ENCODE measurements at regions not wholly inside any gene's neighbourhood (a gene's known extent, or its start where the extent isn't known, plus 50 kb on each side); places are given as distances from the start of the nearest gene placed in this dataset.

- Histone ChIP-seq H3K4me3 (no peak overlapping the region), H3K27ac (no peak overlapping the region), H3K36me3 (replicated peaks in 1 of 2) (no peaks in the 10 kb centered on the region), H3K27me3 (no peaks in the 10 kb centered on the region), H3K9me3 (replicated peaks in 1 of 3) (no peaks in the 10 kb centered on the region), H3K4me1 (replicated peaks in 1 of 2) (no peaks in the 10 kb centered on the region)
- DNase-seq = no peak
- 55 to 63% (median 57%) methylated on average over 13 of the region's 13 CpGs for WGBS, 4 donors
- intact Hi-C loops (cut with DNase I) = no loop called here
- TF ChIP-seq POLR2A (IDR thresholded peaks at IDR 0.05) (no peak), CTCF (IDR thresholded peaks at IDR 0.05) (no peak)
Measured at GRCh38 chr12:128091101-128091720, 175.8 kb upstream of the TMEM132C start.

GRCh38 chr12:128091951-128092382 is 175.0 kb upstream of the TMEM132C start:
- intact Hi-C loops (cut with DNase I) = no loop called here

GRCh38 chr12:128098730-128099129 is 168.2 kb upstream of the TMEM132C start:
- Histone ChIP-seq H3K4me3 (no peak overlapping the region), H3K27me3 (no peaks in the 10 kb centered on the region), H3K27ac (no peak overlapping the region), H3K9me3 (replicated peaks in 1 of 3) (no peaks in the 10 kb centered on the region), H3K4me1 (replicated peaks in 1 of 2) (no peaks in the 10 kb centered on the region), H3K36me3 (replicated peaks in 1 of 2) (no peaks in the 10 kb centered on the region)
- no peak for DNase-seq
- intact Hi-C loops (cut with DNase I) = no loop called here
- whole genome bisulfite sequencing, 4 donors = 79 to 83% (median 80%) methylated on average over 7 of the region's 7 CpGs
- TF ChIP-seq CTCF (IDR thresholded peaks at IDR 0.05) = no peak
- TF ChIP-seq POLR2A (IDR thresholded peaks at IDR 0.05) = no peak

More at GRCh38 chr12:128091951-128092382, 175.0 kb upstream of the TMEM132C start:
- TF ChIP-seq CTCF (IDR thresholded peaks at IDR 0.05) = no peak
- no peak for TF ChIP-seq POLR2A (IDR thresholded peaks at IDR 0.05)
- H3K9me3 ChIP-seq (replicated peaks in 1 of 3) = no peaks in the 10 kb centered on the region
- H3K27ac ChIP-seq = no peak overlapping the region
- no peaks in the 10 kb centered on the region for H3K36me3 ChIP-seq (replicated peaks in 1 of 2)
- H3K4me3 ChIP-seq = no peak overlapping the region
- H3K27me3 ChIP-seq = no peaks in the 10 kb centered on the region
- no peak for DNase-seq
- no peaks in the 10 kb centered on the region for H3K4me1 ChIP-seq (replicated peaks in 1 of 2)
- 64 to 74% (median 71%) methylated on average over 9 of the region's 9 CpGs for WGBS, 4 donors

- Histone ChIP-seq H3K4me1 (replicated peaks in 1 of 2) (no peaks in the 10 kb centered on the region), H3K27me3 (no peaks in the 10 kb centered on the region), H3K27ac (no peak overlapping the region), H3K4me3 (no peak overlapping the region), H3K9me3 (replicated peaks in 1 of 3) (no peaks in the 10 kb centered on the region), H3K36me3 (replicated peaks in 1 of 2) (no peaks in the 10 kb centered on the region)
- intact Hi-C loops (cut with DNase I) = no loop called here
- no peak for DNase-seq
- 76 to 86% (median 80%) methylated on average over 6 of the region's 6 CpGs for WGBS, 4 donors
- TF ChIP-seq CTCF (IDR thresholded peaks at IDR 0.05) (no peak), POLR2A (IDR thresholded peaks at IDR 0.05) (no peak)
Measured at GRCh38 chr12:128103152-128103551, 163.8 kb upstream of the TMEM132C start.

Measured in adrenal gland (tissue), 9 donors.